Activated CD8-positive, alpha-beta T cell treated with anti-CD3 and anti-CD28 coated beads, Interleukin-2, amount 10 ng/mL, durations not matched to agents 7 days and 5 days (primary cell): ENCODE measurements at regions not wholly inside any gene's neighbourhood (a gene's known extent, or its start where the extent isn't known, plus 50 kb on each side); places are given as distances from the start of the nearest gene placed in this dataset.

ENCODE experiments used
- ATAC-seq: fragments of 150-1000 bp; cut with Tn5 transposase; one replicate; pipeline ENCODE4 v1.10.0; 2021; ENCODE audit warnings: moderate library complexity
- CTCF ChIA-PET: fragments of 350-600 bp; sonication (Branson Sonifier 250); formaldehyde crosslinking; loops from one replicate; lab custom pipeline; 2021; ENCODE audit warnings: antibody characterized with exemption; lab: Charles Lee
- POLR2A ChIA-PET: fragments of 350-600 bp; sonication (Branson Sonifier 250); formaldehyde crosslinking; loops from one replicate; lab custom pipeline; 2021; ENCODE audit warnings: antibody characterized with exemption; lab: Charles Lee
- DNase-seq: peaks from one replicate; pipeline ENCODE4 v3.0.0-alpha.2; 2020
- H3K27ac Mint-ChIP-seq: one replicate; pipeline ENCODE4 v1.8.0; 2021; ENCODE audit warnings: mild to moderate bottlenecking, mixed read lengths
- H3K27me3 Mint-ChIP-seq: one replicate; pipeline ENCODE4 v1.8.0; 2021; ENCODE audit warnings: low read depth, mixed read lengths
- H3K36me3 Mint-ChIP-seq: one replicate; pipeline ENCODE4 v1.8.0; 2021; ENCODE audit warnings: low read depth, mixed read lengths
- H3K4me1 Mint-ChIP-seq: one replicate; pipeline ENCODE4 v1.8.0; 2021; ENCODE audit warnings: low read depth, mixed read lengths
- H3K4me3 Mint-ChIP-seq: one replicate; pipeline ENCODE4 v1.8.0; 2021; ENCODE audit warnings: mild to moderate bottlenecking, mixed read lengths
- H3K9me3 Mint-ChIP-seq: one replicate; pipeline ENCODE4 v1.8.0; 2022; ENCODE audit warnings: mixed read lengths; ENCODE audit not compliant: insufficient read depth

GRCh38 chr9:110106661-110107060 is 101.3 kb downstream of the C9orf152 start:
- ATAC-seq (no peak), DNase-seq (no peak)
- Mint-ChIP-seq H3K9me3 (no peaks in the 10 kb centered on the region), H3K4me1 (peaks cover 2% of the 10 kb centered on the region), H3K27ac (no peak overlapping the region), H3K27me3 (no peaks in the 10 kb centered on the region), H3K4me3 (no peak overlapping the region), H3K36me3 (no peaks in the 10 kb centered on the region)
- ChIA-PET CTCF (no interaction called here), POLR2A (interaction anchor here (1.1 kb wide), 1 partner anchor 38 kb away, joined by 3 read pairs; no protein-coding TSS in a partner anchor)

- ChIA-PET CTCF (interaction anchor here (1.1 kb wide), 1 partner anchor 252 kb away, joined by 3 read pairs; no protein-coding TSS in a partner anchor), POLR2A (no interaction called here)
- Mint-ChIP-seq H3K36me3 (no peaks in the 10 kb centered on the region), H3K4me3 (no peak overlapping the region), H3K27me3 (no peaks in the 10 kb centered on the region), H3K4me1 (no peaks in the 10 kb centered on the region), H3K27ac (no peak overlapping the region), H3K9me3 (no peaks in the 10 kb centered on the region)
- DNase-seq: no peak
- no peak for ATAC-seq
Observed at GRCh38 chr9:110109333-110110092, 98.4 kb downstream of the C9orf152 start.

GRCh38 chr9:110110154-110110553 is 97.8 kb downstream of the C9orf152 start:
- Mint-ChIP-seq H3K4me3 (no peak overlapping the region), H3K27me3 (no peaks in the 10 kb centered on the region), H3K4me1 (no peaks in the 10 kb centered on the region), H3K36me3 (no peaks in the 10 kb centered on the region), H3K9me3 (no peaks in the 10 kb centered on the region), H3K27ac (no peak overlapping the region)
- POLR2A ChIA-PET: no interaction called here
- ATAC-seq (no peak), DNase-seq (no peak)
- CTCF ChIA-PET: interaction anchor here (1.1 kb wide), 1 partner anchor 253 kb away, joined by 3 read pairs; no protein-coding TSS in a partner anchor

- no peaks in the 10 kb centered on the region for H3K36me3 Mint-ChIP-seq
- ATAC-seq (no peak), DNase-seq (no peak)
- no peak overlapping the region for H3K27ac Mint-ChIP-seq
- no peaks in the 10 kb centered on the region for H3K27me3 Mint-ChIP-seq
- no peaks in the 10 kb centered on the region for H3K9me3 Mint-ChIP-seq
- H3K4me1 Mint-ChIP-seq: no peaks in the 10 kb centered on the region
- CTCF ChIA-PET: interaction anchor here (0.7 kb wide), 1 partner anchor 21 kb away, joined by 3 read pairs; no protein-coding TSS in a partner anchor
- POLR2A ChIA-PET: interaction anchor here (0.6 kb wide), 1 partner anchor 217 kb away, joined by 3 read pairs; no protein-coding TSS in a partner anchor
- H3K4me3 Mint-ChIP-seq: no peak overlapping the region
Observed at GRCh38 chr9:110111868-110112267, 96.1 kb downstream of the C9orf152 start.

GRCh38 chr9:110112792-110113191 is 95.2 kb downstream of the C9orf152 start:
- no peaks in the 10 kb centered on the region for H3K4me1 Mint-ChIP-seq
- H3K4me3 Mint-ChIP-seq: no peak overlapping the region
- ChIA-PET CTCF (no interaction called here), POLR2A (no interaction called here)
- H3K36me3 Mint-ChIP-seq: no peaks in the 10 kb centered on the region
- DNase-seq (no peak), ATAC-seq (no peak)
- no peaks in the 10 kb centered on the region for H3K27me3 Mint-ChIP-seq
- no peak overlapping the region for H3K27ac Mint-ChIP-seq
- H3K9me3 Mint-ChIP-seq: no peaks in the 10 kb centered on the region

DNA sequence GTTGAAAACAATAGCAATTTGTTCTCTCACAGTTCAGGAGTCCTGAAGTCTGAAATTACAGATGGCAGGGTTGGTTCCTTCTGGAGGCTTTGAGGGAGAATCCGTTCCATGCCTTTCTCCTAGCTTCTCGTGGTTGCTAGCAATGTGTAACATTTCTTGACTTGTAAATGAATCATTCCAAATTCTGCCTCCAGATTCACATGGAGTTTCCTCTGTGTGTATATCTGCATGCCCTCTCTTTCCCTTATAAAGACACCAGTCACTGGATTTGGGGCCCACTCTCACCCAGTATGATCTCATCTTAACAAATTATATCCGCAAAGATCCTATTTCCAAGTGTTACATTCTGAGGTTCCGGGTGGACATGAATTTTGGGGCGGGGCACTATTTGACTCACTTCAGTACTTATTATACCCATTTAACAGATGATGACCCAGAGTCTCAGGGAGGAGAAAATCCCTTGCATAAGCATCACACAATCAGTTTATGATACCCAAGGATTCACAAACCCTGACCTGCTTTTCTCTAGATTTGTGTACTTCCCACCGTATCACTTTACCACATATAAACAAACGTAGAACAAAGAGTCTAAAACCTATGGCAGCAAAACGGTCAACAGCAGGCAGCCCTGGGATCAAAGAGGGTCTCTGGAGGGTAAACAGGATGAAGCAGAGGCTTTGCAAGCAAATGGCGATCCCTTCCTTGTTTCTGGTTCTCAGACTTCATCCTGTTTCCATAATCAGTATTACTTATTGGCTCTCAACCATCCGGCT is 93.7 kb downstream of the C9orf152 start:
- Mint-ChIP-seq H3K36me3 (no peaks in the 10 kb centered on the region), H3K27ac (no peak overlapping the region), H3K4me3 (no peak overlapping the region), H3K9me3 (no peaks in the 10 kb centered on the region), H3K27me3 (no peaks in the 10 kb centered on the region), H3K4me1 (no peaks in the 10 kb centered on the region)
- ChIA-PET POLR2A (no interaction called here), CTCF (interaction anchor here (0.8 kb wide), 1 partner anchor 13 kb away, joined by 3 read pairs; no protein-coding TSS in a partner anchor)
- ATAC-seq (no peak), DNase-seq (no peak)

DNA sequence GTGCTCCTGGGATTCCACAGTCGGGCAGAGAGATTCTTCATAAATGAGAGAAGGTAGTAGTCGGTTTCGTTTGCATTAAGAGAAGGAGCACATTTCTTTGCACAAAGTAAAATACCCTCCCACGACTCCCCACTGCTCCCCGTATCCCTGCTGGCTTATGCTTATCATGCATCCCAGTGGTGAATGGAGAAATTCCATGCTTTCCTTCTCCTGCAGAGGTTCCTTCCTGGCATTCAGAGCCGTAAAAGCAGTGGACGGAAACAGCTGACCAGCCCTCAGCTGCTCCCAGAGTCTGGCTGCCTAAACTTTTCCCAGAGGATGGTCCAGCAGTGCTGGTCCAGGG is 93.1 kb downstream of the C9orf152 start:
- H3K27me3 Mint-ChIP-seq: no peaks in the 10 kb centered on the region
- POLR2A ChIA-PET: no interaction called here
- ATAC-seq (no peak), DNase-seq (no peak)
- H3K36me3 Mint-ChIP-seq: no peaks in the 10 kb centered on the region
- no peak overlapping the region for H3K27ac Mint-ChIP-seq
- H3K4me3 Mint-ChIP-seq: no peak overlapping the region
- H3K9me3 Mint-ChIP-seq: no peaks in the 10 kb centered on the region
- CTCF ChIA-PET: no interaction called here
- no peaks in the 10 kb centered on the region for H3K4me1 Mint-ChIP-seq

- H3K27ac Mint-ChIP-seq: no peak overlapping the region
- CTCF ChIA-PET: no interaction called here
- no peaks in the 10 kb centered on the region for H3K27me3 Mint-ChIP-seq
Observed at GRCh38 chr9:110115341-110115820, 92.6 kb downstream of the C9orf152 start.

DNA sequence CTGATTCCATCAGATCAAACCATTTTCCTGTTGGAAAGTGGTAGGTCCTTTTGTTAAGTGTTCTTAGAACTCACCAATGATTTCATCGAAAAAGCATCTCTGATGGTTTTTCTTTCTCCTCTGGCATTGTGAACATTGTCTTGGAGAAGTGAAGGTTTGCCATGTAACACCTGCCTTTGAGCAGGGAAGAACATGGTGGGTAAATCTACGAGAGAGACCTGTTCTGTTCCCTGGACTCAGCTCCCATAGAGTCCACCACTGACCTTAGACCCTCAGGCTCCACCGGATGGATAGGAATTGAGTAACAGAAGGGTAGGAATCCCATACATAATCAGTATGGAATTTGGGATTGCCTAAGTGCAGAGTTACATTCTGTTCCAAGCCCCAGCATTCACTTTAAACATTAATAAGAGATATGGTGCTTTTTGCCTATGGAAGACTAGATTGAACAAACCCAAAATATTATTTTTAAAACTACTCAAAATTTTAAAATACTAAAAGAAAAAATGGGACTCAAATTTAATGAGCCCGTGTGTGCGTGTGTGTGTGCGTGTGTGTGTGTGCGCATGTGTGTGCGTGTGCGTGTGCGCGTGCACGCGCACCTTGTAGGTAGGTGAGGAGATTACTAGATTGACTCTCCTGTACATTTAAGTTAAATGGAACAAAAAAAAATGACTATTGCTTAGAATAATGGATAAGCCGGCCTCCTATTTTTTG is 92.0 kb downstream of the C9orf152 start:
- no peaks in the 10 kb centered on the region for H3K27me3 Mint-ChIP-seq
- ChIA-PET POLR2A (no interaction called here), CTCF (no interaction called here)
- DNase-seq (no peak), ATAC-seq (no peak)
- H3K4me3 Mint-ChIP-seq: no peak overlapping the region
- H3K36me3 Mint-ChIP-seq: no peaks in the 10 kb centered on the region
- H3K4me1 Mint-ChIP-seq: no peaks in the 10 kb centered on the region
- H3K27ac Mint-ChIP-seq: no peak overlapping the region
- H3K9me3 Mint-ChIP-seq: no peaks in the 10 kb centered on the region

More at GRCh38 chr9:110115341-110115820, 92.6 kb downstream of the C9orf152 start:
- no peak for ATAC-seq
- DNase-seq: no peak
- no peaks in the 10 kb centered on the region for H3K9me3 Mint-ChIP-seq
- H3K4me1 Mint-ChIP-seq: no peaks in the 10 kb centered on the region
- POLR2A ChIA-PET: no interaction called here
- no peak overlapping the region for H3K4me3 Mint-ChIP-seq
- no peaks in the 10 kb centered on the region for H3K36me3 Mint-ChIP-seq

- no peaks in the 10 kb centered on the region for H3K9me3 Mint-ChIP-seq
- H3K4me1 Mint-ChIP-seq: no peaks in the 10 kb centered on the region
- ChIA-PET CTCF (no interaction called here), POLR2A (no interaction called here)
- no peaks in the 10 kb centered on the region for H3K36me3 Mint-ChIP-seq
- H3K4me3 Mint-ChIP-seq: no peak overlapping the region
- no peak for ATAC-seq
- no peak for DNase-seq
- H3K27ac Mint-ChIP-seq: no peak overlapping the region
- no peaks in the 10 kb centered on the region for H3K27me3 Mint-ChIP-seq
Observed at GRCh38 chr9:110116543-110116885, 91.4 kb downstream of the C9orf152 start.

DNA sequence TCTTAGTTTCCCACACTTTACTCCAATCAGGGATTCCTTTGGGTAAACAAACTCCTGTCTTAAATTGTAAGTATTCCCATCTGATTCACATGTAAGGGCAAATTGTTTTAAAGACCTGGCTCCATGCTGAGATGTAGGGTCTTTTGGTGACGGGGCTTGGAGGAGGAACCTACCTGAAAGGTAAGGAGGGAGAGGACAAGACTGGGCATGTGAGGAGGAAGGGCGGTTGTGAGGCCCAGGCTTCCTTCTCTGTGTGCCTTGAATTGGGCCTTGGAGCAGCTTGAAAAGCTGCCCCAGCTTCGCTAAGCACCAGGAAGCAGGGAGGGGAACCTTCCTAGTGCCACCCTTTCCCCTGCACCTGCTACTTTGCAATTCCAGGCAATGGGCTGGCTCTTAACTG is 86.8 kb downstream of the C9orf152 start:
- CTCF ChIA-PET: no interaction called here
- DNase-seq (no peak), ATAC-seq (no peak)
- POLR2A ChIA-PET: no interaction called here
- Mint-ChIP-seq H3K4me3 (no peak overlapping the region), H3K27ac (no peak overlapping the region), H3K36me3 (no peaks in the 10 kb centered on the region), H3K9me3 (no peaks in the 10 kb centered on the region), H3K4me1 (peaks cover 11% of the 10 kb centered on the region), H3K27me3 (no peaks in the 10 kb centered on the region)
